Calu3 (cell line): ENCODE measurements at regions not wholly inside any gene's neighbourhood (a gene's known extent, or its start where the extent isn't known, plus 50 kb on each side); places are given as distances from the start of the nearest gene placed in this dataset.

Experiments
- BruUV-seq: library from RNA; stranded (reverse); fragments of 400-500 nt; replicated peaks from 2 replicates; lab custom pipeline; 2021; lab: Mats Ljungman, UMichigan
- CTCF ChIA-PET: fragments of 300-600 bp; sonication (Branson Sonifier 250); formaldehyde crosslinking; loops from one replicate; lab custom pipeline; 2022; ENCODE audit warnings: antibody characterized with exemption; lab: Charles Lee
- DNase-seq: peaks from one replicate; pipeline ENCODE4 v3.0.0; 2022
- H3K27ac Mint-ChIP-seq: one replicate; pipeline ENCODE4 v1.8.0; 2022; ENCODE audit warnings: mixed read lengths; ENCODE audit not compliant: unreplicated experiment
- H3K27me3 Mint-ChIP-seq: one replicate; pipeline ENCODE4 v1.8.0; 2022; ENCODE audit warnings: mixed read lengths; ENCODE audit not compliant: unreplicated experiment
- H3K36me3 Mint-ChIP-seq: one replicate; pipeline ENCODE4 v1.8.0; 2022; ENCODE audit warnings: mild to moderate bottlenecking, moderate library complexity, mixed read lengths; ENCODE audit not compliant: insufficient read depth, unreplicated experiment
- H3K4me1 Mint-ChIP-seq: one replicate; pipeline ENCODE4 v1.8.0; 2022; ENCODE audit warnings: mild to moderate bottlenecking, low read depth, mixed read lengths; ENCODE audit not compliant: unreplicated experiment
- H3K4me3 Mint-ChIP-seq: one replicate; pipeline ENCODE4 v1.8.0; 2022; ENCODE audit warnings: mild to moderate bottlenecking, low read depth, moderate library complexity, mixed read lengths; ENCODE audit not compliant: unreplicated experiment
- H3K9me3 Mint-ChIP-seq: one replicate; pipeline ENCODE4 v1.8.0; 2022; ENCODE audit warnings: low read depth, mixed read lengths; ENCODE audit not compliant: unreplicated experiment
- intact Hi-C: fragments of 100-400 bp; cut with micrococcal nuclease; formaldehyde crosslinking; loops from one replicate; pipeline ENCODE4 v1.10.0; 2022; ENCODE audit not compliant: unreplicated experiment
- TF ChIP-seq, protein P1 (sequence below): fragments of 200-600 bp; IDR thresholded peaks from one replicate; pipeline ENCODE4 v1.8.0; 2022; ENCODE audit warnings: antibody characterized with exemption; ENCODE audit not compliant: unreplicated experiment

DNA sequence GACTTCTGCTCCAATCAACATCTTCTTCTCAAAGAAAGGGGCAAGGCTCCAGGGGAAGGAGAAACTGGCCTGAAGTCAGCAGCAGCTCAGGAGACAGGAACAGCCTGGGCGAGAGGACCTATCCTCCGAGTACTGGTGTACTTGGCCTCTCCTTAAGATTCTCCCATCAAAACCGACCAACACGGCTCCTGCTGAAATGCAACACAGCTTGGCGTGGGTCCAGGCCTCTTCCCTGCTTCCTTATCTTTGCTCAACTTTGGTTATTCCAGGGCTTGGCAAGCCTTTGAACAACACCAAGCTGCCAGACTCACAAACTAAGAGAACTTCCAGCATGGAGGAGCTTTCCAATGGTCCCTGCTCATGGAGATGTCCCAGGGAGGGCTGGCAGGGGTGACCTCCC, 377.4 kb downstream of the BCL11B start:
- TF ChIP-seq, protein P1, sequence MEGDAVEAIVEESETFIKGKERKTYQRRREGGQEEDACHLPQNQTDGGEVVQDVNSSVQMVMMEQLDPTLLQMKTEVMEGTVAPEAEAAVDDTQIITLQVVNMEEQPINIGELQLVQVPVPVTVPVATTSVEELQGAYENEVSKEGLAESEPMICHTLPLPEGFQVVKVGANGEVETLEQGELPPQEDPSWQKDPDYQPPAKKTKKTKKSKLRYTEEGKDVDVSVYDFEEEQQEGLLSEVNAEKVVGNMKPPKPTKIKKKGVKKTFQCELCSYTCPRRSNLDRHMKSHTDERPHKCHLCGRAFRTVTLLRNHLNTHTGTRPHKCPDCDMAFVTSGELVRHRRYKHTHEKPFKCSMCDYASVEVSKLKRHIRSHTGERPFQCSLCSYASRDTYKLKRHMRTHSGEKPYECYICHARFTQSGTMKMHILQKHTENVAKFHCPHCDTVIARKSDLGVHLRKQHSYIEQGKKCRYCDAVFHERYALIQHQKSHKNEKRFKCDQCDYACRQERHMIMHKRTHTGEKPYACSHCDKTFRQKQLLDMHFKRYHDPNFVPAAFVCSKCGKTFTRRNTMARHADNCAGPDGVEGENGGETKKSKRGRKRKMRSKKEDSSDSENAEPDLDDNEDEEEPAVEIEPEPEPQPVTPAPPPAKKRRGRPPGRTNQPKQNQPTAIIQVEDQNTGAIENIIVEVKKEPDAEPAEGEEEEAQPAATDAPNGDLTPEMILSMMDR: no peak
- BruUV-seq: no TSS peak
- Mint-ChIP-seq H3K27me3 (peaks cover 13% of the 10 kb centered on the region), H3K36me3 (no peaks in the 10 kb centered on the region), H3K4me1 (no peaks in the 10 kb centered on the region), H3K9me3 (no peaks in the 10 kb centered on the region), H3K27ac (no peak overlapping the region), H3K4me3 (no peak overlapping the region)
- intact Hi-C loops: no loop called here
- CTCF ChIA-PET: no interaction called here
- DNase-seq: no peak

DNA sequence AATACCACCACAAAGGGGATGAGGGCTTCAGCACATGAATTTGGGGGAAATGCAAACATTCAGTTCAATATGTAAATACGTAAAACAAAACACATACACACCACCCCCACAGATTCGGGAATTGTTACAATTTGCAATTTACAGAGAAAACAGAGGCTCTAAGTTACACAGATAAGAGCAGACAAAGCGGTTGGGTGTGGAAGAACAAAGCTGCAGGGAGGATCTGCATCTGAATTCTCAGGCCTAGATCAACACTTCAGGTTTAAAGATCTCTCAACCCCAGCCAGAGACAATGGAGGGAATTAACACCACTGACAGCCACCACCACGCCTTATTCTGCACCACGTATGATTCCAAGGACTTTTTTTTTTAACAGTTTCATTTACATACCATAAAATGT, 375.5 kb downstream of the BCL11B start:
- no peak overlapping the region for H3K27ac Mint-ChIP-seq
- BruUV-seq: no TSS peak

DNA sequence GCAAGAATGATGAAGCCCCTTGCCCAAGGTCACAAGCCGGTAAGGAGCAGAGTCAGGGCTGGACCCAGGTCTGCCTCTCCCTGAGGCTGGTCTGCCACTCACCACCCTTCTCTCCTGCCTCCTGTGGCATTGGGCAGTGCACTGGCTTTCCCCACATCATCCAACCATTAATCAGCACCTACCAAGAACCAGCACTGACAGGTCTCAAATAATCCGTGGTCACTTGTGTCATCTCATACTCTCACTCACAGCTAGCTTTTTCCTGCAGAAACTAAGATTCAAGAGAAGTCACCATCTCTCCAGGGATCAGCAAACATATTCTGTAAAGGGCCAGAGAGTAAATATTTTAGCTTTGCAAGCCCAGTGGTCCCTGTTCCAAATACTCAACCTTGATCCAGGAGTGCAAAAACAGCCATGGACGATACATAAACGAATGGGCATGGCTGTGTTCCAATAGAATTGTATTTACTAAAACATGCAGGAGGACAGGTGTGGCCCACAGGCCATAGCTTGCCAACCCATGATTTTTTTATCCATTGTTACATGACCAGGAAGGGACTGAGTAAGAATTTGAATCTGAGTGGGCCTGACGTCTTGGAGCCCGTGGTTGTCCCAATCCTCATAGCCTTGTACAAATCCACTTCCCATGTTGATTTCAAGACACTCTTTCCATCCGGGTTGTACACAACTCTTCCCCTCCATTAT, 374.2 kb downstream of the BCL11B start:
- Mint-ChIP-seq H3K4me3 (no peak overlapping the region), H3K27ac (no peak overlapping the region)

More for the DNA sequence above, 375.5 kb downstream of the BCL11B start:
- TF ChIP-seq, protein P1: no peak
- Mint-ChIP-seq H3K36me3 (no peaks in the 10 kb centered on the region), H3K27me3 (peaks cover 10% of the 10 kb centered on the region), H3K4me1 (no peaks in the 10 kb centered on the region), H3K9me3 (no peaks in the 10 kb centered on the region), H3K4me3 (no peak overlapping the region)
- CTCF ChIA-PET: no interaction called here
- intact Hi-C loops: no loop called here
- no peak for DNase-seq

DNA sequence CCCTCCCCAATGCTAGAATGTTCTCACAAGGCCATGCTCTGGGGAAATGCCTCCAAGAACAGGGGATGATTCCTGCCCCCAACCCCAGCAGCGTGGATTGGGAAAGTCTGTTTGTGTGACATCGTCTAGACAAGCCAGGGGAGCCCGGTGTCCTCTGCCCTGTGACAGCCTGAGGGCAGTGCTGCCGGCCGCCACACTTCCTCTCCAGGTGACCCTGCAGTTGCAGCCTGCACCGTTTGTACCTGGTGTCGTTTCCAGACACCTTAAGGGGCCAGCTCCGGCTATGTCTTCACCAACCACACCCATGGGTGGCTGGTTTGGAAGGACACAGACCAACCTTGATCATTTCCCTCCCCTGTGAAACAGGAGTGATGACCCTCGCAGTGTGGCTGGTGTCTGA, 372.6 kb downstream of the BCL11B start:
- H3K27ac Mint-ChIP-seq: no peak overlapping the region
- no peak for DNase-seq
- CTCF ChIA-PET: no interaction called here
- intact Hi-C loops: no loop called here
- peaks cover 14% of the 10 kb centered on the region for H3K27me3 Mint-ChIP-seq
- TF ChIP-seq, protein P1: no peak
- no TSS peak for BruUV-seq
- peaks cover 9% of the 10 kb centered on the region for H3K36me3 Mint-ChIP-seq
- peaks cover 13% of the 10 kb centered on the region for H3K4me1 Mint-ChIP-seq
- no peaks in the 10 kb centered on the region for H3K9me3 Mint-ChIP-seq
- no peak overlapping the region for H3K4me3 Mint-ChIP-seq

More for the DNA sequence above, 374.2 kb downstream of the BCL11B start:
- no peak for DNase-seq
- peaks cover 3% of the 10 kb centered on the region for H3K36me3 Mint-ChIP-seq
- no TSS peak for BruUV-seq
- peaks cover 10% of the 10 kb centered on the region for H3K27me3 Mint-ChIP-seq
- H3K9me3 Mint-ChIP-seq: no peaks in the 10 kb centered on the region
- CTCF ChIA-PET: interaction anchor here (0.8 kb wide), 1 partner anchor 1758 kb away, joined by 3 read pairs; no protein-coding TSS in a partner anchor
- H3K4me1 Mint-ChIP-seq: no peaks in the 10 kb centered on the region
- TF ChIP-seq, protein P1: no peak
- intact Hi-C loops: no loop called here
